COR-L47 (cell line): ENCODE measurements at regions not wholly inside any gene's neighbourhood (a gene's known extent, or its start where the extent isn't known, plus 50 kb on each side); places are given as distances from the start of the nearest gene placed in this dataset.
A peak's percentile ranks its signal among the peaks of the same experiment; 100 is the strongest.

Experiments used
- DNase-seq: peaks from one replicate; lab custom pipeline; 2025; lab: John Stamatoyannopoulos, UW

GRCh38 chr11:64457416-64458010 lies 98.2 kb upstream of the SLC22A11 start:
- DNase-seq = no peak

GRCh38 chr11:64458997-64459396 lies 96.7 kb upstream of the SLC22A11 start:
- DNase-seq = no peak

DNA sequence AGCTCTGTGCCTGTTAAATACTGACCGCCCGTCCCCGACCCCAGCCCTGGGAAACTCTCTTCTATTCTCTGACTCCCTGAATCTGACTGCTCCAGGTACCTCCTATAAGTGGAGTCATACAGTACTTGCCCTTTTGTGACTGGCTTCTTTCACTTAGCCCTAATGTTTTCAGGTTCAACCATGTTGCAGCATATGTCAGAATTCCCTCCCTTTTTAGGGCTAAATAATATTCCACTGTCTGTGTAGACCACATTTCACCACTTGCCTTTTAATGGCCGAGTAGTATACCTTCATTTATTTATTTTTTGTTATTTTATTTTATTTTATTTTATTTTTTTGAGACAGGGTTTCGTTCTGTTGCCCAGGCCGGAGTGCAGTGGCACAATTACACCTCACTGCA lies 96.1 kb upstream of the SLC22A11 start:
- no peak for DNase-seq

DNA sequence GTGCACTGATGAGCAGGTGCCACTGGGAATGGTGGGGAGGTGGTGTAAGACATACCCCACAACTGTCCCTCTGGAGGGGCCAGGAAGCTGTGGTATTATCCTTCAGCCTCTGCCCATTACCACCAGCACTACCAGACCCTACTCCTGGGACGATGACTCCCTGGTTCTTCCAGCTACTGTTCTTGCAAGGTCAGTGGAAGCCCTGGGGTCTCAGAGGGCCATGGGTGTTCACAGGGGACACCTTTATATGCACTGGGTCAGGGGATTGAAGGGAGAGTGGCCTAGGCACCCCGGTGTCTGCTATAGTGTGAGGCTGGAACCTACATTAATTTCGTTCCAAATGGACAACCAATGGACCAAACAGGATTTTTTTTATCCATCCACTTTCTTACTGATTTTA lies 94.7 kb upstream of the SLC22A11 start:
- no peak for DNase-seq

GRCh38 chr11:64466115-64466718 lies 89.5 kb upstream of the SLC22A11 start:
- DNase-seq = no peak

- no peak for DNase-seq
These were observed 86.5 kb upstream of the SLC22A11 start for GRCh38 chr11:64469288-64469687.

DNA sequence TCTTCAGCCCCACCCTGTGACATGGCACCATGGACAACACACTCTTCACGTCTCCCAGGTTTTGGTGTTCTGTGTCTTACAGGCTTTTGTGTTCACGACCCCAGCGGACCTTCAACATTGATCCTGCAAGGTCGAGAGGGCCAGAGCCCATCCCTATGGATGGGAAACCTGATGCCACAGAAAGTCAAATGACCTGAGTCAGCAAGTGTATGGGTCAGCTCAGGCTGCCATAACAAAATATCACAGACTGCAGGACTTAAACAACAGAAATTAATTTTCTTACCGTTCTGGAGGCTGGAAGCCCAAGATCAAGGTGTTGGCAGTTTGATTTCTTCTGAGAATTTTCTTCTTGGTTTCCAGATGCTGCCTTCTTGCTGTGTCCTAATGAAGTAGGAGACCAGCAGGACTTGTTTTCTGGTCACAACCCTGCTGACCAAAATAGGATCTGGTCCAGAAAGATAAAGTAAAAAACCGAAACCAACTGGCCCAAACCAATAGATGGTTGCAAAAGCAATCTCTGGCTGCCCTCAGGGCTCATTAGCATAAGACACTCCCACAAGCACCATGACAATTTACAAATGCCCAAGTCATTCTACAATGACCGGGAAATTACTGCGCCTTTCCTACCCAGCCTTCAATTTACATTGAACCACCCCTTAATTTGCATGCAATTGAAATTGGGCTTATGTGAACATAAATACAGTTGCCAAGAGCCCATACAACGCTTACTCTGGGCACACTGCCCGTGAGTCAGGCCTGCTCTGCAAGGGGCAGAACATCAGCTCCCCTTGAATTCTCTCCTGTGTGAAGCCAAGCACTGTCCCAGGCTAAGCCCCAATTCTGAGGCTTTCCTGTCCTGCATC lies 82.9 kb upstream of the SLC22A11 start:
- peak; percentile 13 for DNase-seq

DNA sequence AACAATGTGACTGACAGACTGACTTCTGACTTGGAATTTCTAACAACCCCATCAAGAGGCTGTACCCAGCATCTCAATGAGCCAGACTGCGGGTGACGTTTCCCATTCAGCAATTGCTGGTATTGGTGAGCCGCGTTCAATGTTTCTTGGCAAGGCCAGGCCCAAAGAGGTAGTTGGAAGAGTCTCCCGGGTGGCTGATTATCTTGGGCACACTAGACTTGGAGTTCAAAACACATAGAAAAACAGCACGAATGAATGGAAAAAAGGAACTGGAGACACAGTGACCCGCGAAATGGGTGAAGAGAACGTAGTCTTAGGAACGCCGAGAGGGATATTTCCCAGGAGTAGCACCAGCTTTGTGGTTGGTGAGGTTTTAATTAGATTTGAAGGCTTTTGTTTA lies 81.1 kb upstream of the SLC22A11 start:
- DNase-seq = no peak

GRCh38 chr11:64475145-64475544 lies 80.6 kb upstream of the SLC22A11 start:
- DNase-seq = no peak

GRCh38 chr11:64476881-64477280 lies 78.9 kb upstream of the SLC22A11 start:
- DNase-seq = no peak

- DNase-seq = no peak
These were observed 78.1 kb upstream of the SLC22A11 start for GRCh38 chr11:64477675-64478074.

DNA sequence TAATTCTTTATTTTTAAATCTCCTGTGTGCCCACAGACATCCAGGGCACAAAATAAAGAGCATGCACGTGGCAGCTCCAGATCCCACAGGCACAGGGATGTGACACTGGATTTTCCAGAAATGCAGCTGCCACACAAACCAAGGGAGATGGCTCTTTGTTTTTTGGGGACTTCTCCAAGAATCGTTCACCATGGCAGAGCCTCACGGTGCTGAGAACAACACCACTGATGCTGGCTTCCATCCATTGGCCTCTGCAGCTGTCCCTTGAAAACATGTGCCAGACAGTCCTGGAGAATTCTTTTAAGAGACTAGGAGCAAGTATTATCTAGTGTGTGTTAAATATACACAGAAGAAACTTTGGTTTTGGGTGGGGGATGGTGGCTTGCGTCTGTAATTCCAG lies 73.2 kb upstream of the SLC22A11 start:
- no peak for DNase-seq

- DNase-seq = no peak
These were observed 71.3 kb upstream of the SLC22A11 start for GRCh38 chr11:64484191-64485022.

DNA sequence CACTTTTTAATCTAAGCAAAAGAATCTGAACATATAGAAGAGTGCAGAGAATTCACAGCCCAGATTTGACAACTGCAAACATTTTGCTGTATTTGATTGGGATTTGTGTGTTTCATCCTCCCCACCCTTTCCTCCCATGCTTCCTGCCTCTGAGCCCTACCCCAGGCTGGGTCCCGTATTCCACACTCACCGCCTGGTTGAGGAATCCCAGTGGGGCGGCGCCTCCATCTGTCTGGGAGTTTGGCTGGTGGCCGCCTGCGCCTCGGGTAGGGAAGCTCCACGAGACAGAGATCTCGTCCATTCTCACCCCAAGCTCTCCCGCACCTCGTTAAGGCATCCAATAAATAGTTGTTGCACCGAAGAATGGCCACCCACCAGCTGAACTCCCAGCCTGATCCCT lies 70.7 kb upstream of the SLC22A11 start:
- DNase-seq = no peak

GRCh38 chr11:64489831-64490441 lies 65.8 kb upstream of the SLC22A11 start:
- DNase-seq = peak; percentile 53

GRCh38 chr11:64490562-64491216 lies 65.1 kb upstream of the SLC22A11 start:
- DNase-seq = no peak

DNA sequence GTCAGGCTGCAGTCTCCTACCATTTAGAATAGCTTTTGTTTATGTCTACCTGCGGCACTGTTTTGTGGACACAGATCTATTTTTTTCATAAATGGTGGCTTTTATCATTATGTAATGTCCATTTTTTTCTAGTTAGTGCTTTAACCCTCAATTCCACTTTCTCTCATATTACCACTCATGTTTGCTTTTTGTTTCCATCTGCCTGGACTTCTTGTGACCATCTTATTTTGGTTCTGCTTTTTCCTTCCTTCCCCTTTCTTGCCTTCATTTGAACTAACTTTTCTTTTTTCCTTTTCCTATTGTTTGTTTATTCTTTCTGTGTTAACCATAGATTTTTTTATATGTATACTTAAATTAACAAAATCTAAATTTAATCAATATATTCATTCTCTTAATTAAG lies 63.2 kb upstream of the SLC22A11 start:
- DNase-seq = no peak

DNA sequence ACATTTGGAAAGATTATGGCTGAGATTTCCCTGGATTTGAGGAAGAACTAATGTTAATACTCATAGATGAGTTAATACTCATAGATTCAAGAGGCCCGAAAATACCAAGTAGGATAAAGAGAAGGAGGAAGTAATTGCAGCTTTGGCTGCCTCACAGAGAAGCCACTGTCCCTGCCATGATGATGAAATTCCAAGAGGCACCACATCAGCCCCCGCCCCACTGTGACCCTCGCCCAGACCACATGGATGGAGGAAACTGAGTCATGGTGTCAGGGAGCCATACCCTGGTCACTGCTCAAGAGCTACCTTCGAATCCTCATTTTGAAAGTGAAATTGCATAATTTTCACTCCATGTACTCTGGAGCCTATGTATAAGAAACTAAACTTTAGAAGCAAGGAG lies 57.6 kb upstream of the SLC22A11 start:
- DNase-seq = no peak

DNA sequence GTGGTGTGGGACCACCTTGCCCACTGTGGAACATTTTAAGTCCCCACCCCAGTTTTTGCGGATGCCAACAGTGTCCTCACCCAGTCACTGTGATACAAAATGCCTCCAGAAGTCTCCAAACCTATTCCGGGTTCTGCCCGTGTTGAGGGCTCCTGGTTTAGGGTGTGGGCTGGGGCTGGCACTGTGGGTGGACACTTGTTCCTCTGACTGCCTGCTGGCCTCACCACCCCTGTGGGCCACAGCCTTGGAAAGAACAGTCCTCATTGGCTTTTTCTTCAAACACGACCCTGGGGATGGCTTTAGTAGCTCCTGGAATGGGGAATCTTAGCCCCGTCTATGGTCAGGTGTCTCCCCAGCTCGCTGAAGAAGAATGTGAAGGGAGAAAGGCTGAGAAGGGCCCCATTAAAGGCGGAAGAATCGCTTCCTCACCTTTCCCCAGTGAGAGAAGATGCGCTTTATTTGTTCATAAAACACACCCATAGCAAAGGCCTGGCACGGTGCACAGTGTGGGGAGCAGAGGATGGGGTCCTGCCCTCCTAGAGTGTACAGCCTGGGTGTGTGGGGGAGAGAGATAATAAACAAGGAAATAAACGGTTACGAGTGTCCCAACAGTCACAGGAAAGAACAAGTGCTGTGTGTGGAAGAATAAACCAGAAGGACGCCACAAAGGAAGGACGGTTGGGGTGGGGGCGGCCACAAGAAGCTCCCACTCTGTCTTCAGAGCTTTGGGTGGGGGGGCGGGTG lies 56.3 kb upstream of the SLC22A11 start:
- no peak for DNase-seq

- no peak for DNase-seq
These were observed 55.3 kb upstream of the SLC22A11 start for GRCh38 chr11:64500176-64501013.
